HG02588 (cell line): ENCODE measurements at regions not wholly inside any gene's neighbourhood (a gene's known extent, or its start where the extent isn't known, plus 50 kb on each side); places are given as distances from the start of the nearest gene placed in this dataset.
"Not testable (repeated sequence)": the region's sequence is repeated elsewhere in the genome, so short reads cannot be mapped to it uniquely, and the experiment has no call there.

Source experiments
- ATAC-seq: cut with Tn5 transposase; IDR thresholded peaks from one replicate; pipeline ENCODE4 v1.9.1; 2021; ENCODE audit warnings: mild to moderate bottlenecking, moderate library complexity; ENCODE audit not compliant: unreplicated experiment

DNA sequence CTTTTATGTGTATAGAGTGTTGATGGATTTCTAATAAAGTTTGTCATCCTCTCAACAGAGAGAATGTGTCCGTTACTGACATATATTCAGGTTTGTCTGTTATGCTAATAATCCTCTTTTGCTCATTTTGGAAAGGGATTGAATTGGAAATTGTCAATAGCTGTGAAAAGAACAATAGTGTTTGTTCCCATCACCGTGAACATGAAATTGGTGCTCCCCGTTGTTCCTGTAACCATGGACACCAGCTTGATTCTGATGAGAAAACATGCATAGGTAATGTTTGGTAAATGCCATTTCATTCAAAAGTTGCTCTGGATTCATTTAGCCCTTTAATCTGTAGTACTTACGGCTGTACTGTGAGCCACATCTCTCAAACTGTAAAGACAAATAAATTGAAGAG lies 707.0 kb upstream of the GOLIM4 start:
- no peak for ATAC-seq

DNA sequence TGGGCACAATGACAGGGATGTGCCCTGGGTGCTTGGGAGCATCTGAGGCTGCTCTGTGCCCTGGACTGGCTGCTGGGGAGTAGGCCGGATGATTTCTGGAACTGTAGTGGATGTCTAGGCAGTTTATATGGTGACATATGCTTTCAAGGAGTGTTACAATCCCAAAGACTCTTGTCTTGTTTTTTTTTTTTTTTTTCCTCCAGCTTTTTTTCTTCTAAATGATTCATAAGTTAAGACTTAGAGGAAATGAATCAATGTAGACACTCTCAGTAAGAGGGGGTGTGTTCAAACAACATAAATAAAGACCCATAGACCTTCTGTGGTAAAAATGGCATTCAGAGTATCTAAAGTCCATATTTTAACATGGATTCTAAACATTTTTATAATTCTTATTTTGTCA lies 706.1 kb upstream of the GOLIM4 start:
- ATAC-seq: no peak

- no peak for ATAC-seq
These were observed 700.6 kb upstream of the GOLIM4 start for GRCh38 chr3:168796339-168796738.

DNA sequence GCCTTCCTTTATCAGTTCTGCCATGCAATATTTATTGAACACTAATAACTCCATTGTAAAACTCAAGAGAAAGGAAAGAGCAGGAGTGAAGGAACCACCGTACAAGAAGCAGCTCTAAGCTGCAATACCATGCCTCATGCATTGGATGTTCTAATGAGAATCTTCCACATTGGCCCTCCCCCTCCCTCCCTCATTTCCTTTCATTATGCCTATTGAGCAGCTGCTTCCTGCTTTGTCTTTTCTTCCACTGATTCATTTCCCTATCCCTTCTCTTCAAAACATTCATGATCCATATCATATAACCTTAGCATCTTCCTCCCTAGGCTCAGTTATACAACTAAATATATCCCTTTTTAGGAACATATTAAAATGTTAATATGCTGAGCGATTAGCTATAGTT lies 698.7 kb upstream of the GOLIM4 start:
- no peak for ATAC-seq

- no peak for ATAC-seq
These were observed 686.5 kb upstream of the GOLIM4 start for GRCh38 chr3:168782193-168782592.

- not testable (repeated sequence) for ATAC-seq
These were observed 684.4 kb upstream of the GOLIM4 start for GRCh38 chr3:168779970-168780645.

DNA sequence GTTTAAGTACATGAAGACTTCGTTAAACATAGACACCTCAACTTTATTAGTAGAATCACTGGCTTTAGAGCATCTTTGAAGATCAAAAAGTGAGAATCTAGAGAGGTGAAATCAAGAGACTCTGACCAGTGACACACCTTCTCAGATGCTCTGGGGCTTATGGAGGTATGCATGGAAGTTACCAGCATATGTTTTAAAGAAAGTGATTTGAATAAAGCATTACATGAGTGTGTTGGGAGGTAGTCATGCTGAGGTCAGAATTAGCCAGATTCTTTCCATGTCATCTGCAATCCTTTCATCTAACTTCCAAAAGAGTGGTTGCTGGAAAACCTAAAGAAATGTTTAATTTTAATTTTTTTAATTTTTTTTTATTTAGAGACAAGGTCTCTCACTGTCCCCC lies 658.0 kb upstream of the GOLIM4 start:
- ATAC-seq: no peak

DNA sequence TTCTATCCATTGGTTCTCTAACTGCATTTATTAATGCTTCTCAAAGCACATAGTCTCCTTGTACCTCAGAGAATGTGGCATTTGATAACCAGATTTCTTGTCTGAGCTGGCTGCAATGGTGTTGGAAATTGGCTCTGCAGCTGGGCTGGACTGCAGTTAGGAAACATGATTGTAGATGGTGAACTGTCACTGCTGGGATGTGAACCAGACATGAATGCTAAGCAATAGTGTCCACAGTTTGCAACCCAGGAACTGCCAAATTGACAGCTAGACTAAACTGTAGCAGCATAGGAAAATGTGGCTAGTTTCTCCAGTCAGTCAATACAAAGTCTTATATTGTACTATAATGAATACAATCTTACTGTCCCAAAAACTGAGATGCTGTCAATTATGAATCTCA lies 656.6 kb upstream of the GOLIM4 start:
- no peak for ATAC-seq

GRCh38 chr3:168747697-168748096 lies 652.0 kb upstream of the GOLIM4 start:
- ATAC-seq: no peak

DNA sequence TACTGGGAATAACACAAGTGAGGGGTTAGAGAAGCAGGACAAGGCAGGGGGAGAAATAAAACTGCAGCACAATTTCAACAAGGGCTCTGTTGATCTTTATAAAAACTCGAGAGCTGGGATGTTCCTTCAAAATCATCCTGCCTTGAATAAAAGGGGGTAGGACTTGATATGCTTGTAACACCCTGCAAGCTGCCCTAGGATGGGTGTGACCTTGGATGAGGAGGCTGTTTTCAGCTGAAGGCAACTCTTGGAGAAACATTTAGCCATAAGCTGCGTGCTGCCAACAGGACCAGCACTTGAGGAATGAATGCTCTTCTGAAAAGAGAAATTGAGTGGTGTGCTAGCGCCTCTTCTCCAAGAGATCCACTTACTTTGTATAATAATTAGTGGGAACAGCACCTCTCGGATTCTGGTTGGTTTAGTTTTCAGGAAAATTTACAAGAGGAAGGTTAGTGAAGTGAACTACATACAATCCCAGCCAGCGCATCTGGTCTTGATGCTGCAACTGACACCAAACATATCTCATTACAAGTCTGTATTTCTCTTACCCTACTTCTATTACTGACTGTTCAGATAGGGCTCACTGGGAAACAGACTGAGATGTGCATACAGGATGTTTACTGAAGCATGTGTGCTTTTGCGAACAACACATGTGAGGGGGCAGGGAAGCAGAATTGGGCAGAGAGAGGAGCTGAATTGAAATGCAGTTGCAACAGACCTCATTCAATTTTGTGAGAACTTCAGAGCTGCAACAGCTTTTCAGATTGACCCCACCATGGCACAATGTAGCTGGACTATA lies 643.0 kb upstream of the GOLIM4 start:
- ATAC-seq: no peak

DNA sequence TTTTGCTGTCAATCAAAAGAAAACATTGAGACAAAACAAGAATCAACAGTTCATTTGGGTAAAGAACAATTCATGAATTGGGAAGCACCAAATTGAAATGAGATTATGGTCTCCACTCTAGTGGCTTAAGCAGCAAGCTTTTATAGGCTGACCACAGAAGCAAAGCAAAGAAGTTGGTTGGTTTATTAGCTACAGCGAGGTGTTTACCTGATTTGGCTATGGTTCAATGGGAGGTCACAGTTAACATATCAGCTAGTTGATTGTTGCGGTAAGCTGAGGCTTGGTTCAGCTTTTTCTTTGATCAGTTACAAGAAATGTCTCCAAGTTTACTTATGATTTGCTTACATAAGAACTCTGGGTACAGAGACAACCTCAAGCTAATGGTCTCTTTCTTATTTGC lies 640.5 kb upstream of the GOLIM4 start:
- ATAC-seq: no peak

DNA sequence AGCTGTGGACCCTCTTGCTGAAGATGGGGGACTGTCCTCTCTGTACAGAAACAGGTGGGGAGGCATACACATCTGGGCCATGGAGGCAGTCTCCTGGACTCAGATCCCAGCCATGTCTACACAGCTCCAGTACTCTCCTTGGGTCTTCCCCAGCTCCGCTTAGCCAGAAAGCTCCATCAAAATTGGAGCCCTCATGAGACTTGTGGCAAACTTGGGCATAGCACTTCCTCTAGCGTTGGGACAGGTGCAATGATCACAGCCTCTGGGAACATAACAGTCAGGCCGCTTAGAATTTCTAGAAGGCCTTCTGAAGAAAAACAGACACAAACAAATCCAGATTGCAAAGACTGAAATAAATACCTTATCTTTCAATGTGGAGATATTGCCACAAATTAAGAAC lies 634.3 kb upstream of the GOLIM4 start:
- ATAC-seq: no peak

DNA sequence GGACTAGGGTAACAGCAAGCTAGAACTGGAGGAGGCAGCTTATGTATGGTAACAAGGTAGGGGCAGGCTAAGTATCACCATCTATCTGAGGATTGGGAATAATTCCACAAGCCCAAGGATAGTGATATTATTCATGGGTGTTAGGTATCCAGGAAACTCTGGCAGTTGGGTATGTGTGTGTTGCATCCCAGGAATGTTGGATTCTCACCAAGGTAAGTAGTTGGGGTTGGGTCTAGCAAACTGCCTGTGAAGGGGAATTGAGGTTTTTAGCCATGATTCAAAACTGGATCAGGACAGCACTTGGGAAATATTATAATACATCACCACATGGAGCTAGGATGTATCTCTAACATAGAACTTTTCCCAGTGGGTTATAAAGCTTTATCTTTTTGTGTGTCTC lies 626.4 kb upstream of the GOLIM4 start:
- ATAC-seq: no peak

GRCh38 chr3:168714609-168715240 lies 619.0 kb upstream of the GOLIM4 start:
- peak; percentile 91 for ATAC-seq

DNA sequence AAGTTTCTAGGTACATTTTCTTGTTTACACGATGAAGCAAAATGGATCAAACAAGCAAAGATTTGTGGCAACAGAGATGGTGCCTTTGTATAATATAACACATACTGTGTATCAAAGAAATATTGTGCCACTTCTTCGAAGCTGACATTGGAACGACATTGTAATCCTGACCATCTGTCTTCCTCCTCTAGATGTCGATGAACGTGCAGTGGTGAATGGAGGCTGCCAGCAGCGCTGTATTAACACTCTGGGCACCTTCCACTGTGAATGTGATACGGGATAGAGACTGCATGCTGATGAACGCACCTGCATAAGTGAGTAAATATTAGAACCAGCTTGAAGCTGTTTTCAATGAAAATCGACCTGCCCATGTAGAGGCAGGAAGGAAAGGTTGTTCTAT lies 613.3 kb upstream of the GOLIM4 start:
- no peak for ATAC-seq

DNA sequence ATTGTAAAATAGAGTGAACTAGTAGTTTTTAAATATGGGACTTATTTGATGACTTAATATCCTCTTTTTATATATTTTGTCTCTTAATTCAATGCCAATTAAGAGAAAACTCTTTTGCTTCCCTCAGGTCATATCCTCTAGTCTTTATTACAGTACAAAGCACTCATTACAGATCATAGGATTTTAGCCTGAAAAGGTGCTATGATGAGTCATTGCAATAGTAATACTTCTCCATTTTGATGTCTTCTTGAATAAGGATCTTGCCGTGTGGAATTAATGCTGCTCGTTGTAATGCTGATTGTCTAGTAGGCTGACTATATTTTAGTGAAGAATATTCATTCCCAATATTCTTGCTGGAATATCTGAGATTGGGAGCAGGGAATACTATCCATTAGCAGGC lies 612.2 kb upstream of the GOLIM4 start:
- ATAC-seq: no peak

DNA sequence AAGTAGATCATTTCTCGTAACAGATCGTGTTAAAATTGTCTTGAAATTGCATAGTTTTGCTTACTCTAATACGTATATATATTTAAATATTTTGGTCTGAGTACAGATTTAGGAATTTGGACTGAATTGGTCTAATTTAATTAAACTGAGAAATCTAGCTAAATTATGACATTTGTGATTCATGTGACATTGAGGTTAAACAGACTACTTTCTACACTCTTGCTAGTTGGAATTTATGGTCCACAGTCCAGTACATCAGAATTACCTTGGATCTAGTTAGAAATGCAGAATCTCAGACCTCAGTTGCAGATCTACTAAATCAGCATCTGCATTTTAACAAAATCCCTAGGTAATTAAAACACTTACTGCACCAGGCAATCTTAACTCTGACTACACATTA lies 609.7 kb upstream of the GOLIM4 start:
- no peak for ATAC-seq

DNA sequence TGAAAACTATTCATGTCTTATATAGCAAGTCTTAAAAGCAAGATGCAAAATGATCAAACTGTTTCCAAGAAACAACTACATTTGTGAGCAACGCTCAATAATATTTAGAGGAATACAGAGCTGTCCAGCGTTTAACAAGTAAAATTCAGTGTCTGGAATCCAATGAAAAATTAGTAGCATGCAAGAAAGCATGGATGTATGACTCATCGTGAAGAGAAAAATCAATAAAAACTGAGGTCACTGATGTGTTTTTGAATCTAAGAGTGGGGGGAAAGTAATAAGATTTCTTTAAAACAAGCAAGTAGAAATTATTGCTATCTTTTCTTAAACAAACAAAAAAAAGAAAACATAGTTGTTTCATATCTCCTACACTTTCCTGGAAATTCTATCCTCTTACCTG lies 600.3 kb upstream of the GOLIM4 start:
- ATAC-seq: no peak

GRCh38 chr3:168693870-168694269 lies 598.1 kb upstream of the GOLIM4 start:
- ATAC-seq: no peak

- no peak for ATAC-seq
These were observed 592.5 kb upstream of the GOLIM4 start for GRCh38 chr3:168688267-168688666.

- no peak for ATAC-seq
These were observed 588.8 kb upstream of the GOLIM4 start for GRCh38 chr3:168684519-168684918.

GRCh38 chr3:168678730-168679129 lies 583.0 kb upstream of the GOLIM4 start:
- ATAC-seq: no peak
